NCI-H1694 (cell line): ENCODE measurements at regions not wholly inside any gene's neighbourhood (a gene's known extent, or its start where the extent isn't known, plus 50 kb on each side); places are given as distances from the start of the nearest gene placed in this dataset.
"Not testable (repeated sequence)": the region's sequence is repeated elsewhere in the genome, so short reads cannot be mapped to it uniquely, and the experiment has no call there.

Source experiments
- DNase-seq: peaks from one replicate; lab custom pipeline; 2025; lab: John Stamatoyannopoulos, UW

DNA sequence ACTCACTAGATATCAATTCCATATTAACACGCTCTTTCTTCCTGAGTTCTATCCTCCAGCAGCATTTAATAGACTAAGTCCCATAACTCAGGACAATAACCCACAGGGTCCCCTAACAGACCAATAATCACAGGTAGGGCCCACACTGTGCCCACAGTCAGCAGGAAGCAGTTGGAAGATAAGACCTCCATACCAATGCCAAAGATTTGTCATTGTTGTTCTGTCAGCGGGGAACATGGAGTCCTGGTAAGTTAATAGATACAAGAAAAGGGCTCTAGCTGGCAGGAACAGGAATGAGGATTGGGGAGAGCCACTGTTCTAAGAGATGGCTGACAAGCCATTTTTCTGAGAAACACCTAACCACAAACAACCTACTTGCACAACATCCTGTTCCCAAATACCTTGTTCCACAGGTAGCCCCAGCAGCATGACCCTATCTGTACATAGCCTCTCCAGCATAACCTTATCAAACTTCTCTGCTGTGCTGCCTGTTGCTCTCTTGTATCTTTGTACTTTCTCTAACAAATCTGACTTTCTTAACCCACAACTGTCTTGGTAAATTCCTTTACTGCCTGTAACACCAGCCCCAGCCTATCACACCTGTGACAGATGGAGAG lies 142.0 kb upstream of the KCNJ15 start:
- no peak for DNase-seq

DNA sequence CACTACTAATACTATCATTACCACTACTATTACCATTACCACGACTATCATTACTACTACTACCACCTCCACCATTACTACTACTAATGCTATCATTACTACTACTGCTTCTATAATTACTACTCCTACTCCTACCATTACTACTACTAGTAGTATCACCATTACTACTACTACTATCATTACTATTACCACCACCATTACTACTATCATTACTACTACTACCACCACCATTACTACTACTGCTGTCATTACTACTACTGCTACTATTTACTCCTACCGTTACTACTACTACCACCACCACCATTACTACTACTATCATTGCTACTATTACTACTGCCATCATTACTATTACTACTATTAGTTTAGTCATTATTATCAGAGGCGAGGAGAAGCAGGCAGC lies 140.9 kb upstream of the KCNJ15 start:
- DNase-seq, result no peak

DNA sequence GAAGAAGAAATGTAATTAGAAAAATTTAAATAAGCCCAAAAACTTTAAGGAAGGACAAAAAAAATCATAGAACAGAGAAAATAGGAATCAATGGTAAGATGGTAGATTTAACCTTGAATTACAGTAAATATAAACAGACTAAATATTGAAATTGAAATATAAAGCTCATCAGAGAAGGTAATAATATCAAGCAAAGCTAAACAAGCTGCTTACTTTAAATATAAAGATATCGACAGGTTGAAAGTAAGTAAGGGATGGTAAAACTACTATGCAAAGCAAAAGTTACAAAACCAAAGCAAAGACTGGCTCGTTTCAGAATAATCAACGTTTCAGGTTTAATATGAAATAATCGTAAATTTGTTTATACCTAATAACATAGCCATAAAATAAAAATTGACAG lies 137.0 kb upstream of the KCNJ15 start:
- no peak for DNase-seq

DNA sequence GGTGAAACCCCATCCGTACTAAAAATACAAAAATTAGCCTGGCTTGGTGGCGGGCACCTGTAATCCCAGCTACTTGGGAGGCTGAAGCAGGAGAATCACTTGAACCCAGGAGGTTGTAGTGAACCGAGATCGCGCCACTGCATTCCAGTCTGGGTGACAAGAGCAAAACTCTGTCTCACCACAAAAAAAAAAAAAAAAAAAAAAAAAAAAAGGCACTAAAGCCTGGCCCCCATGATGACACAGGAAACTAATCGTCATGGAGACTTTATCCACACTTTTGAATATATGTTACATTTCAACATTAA lies 136.2 kb upstream of the KCNJ15 start:
- DNase-seq, result not testable (repeated sequence)

DNA sequence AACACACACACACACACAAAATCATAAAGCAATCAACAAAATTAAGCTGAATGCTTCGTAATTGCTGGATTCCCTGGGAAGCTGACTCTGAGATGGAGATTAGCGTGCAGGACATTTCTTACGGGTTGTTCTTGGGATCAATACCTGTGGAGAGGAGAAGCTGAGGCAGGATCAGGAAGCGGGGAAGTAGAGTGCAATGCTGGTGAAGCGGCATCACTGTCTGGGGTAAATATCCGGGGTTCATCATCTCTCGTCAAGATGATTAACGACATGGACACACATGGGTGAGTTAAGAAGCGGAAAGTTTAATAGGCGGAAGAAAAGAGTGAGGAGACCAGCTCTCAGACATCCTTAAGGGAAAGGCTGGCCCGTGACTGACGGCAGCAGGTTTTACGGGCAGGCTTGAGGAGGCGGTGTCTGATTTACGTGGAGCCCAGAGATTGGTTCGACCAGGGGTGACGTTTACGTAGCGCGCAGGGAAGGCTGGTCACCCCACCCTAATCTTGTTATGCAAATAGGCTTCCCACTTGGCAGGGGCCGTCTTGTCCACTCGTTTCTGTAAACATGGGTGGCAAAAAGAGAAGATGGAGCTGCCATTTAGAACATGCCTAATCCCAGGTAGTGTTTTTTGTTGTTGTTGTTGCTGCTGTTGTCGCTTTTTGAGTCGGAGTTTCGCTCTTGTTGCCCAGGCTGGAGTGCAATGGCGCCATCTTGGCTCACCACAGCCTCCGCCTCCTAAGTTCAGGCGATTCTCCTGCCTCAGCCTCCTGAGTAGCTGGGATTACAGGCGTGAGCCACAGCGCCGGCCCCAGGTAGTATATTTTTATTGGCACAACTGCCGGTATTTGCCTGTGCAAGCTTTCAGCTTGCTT lies 135.6 kb upstream of the KCNJ15 start:
- DNase-seq, result no peak

DNA sequence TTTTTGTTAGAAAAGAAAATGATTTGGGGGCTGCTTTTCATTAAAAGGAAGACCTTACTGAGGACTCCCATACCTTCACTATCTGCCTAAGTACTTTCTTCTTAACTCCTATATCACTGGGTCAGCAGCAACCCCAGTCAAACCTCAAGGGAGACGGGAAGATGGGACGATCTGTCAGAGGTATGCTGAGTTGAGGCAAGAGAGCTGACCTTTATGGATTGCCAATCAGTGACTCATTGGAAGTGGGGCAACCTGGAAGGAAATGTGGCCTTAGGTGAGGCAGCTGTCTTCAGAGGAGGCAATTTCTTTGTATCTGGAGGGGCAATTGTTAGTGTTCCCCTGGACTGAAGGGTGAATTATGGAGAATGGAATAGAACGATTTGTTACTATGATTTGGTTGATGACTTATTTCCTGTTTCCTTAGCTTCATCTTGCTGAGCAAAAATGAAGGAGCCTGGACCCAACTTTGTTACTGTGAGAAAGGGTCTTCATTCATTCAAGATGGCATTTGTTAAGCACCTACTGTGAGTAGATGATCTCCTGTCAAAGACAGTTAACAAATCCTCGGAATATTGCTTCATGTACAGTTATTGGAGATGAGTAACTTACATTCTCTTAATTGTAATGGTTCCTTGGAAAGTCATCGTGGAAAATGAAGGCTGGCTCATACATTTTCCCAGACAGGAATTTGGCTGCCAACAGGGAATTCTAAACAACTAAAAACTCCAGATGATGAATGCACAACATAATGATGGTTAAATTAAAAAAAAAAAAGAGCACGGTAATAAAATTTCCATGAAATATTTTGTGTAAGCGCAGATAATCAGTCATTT lies 134.7 kb upstream of the KCNJ15 start:
- DNase-seq, result no peak

DNA sequence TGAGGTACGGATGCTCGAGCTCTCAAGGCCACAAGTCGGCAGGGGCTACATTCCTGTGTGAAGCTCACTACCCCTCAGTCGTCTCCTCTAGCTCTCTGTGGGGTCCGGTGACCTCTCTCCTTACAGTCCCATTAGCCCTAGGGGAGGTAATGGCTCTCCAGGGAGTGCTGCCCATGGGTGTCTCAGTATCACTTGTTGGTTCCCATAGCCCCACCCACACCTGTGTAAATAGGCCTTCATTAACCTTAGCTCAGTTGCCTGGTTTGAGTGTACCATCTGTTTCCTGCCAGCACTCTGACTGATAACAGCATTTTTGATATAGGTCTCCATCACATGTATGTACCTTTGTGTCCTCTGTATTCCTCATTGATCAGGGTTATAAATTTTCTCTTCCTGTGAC lies 133.2 kb upstream of the KCNJ15 start:
- no peak for DNase-seq

DNA sequence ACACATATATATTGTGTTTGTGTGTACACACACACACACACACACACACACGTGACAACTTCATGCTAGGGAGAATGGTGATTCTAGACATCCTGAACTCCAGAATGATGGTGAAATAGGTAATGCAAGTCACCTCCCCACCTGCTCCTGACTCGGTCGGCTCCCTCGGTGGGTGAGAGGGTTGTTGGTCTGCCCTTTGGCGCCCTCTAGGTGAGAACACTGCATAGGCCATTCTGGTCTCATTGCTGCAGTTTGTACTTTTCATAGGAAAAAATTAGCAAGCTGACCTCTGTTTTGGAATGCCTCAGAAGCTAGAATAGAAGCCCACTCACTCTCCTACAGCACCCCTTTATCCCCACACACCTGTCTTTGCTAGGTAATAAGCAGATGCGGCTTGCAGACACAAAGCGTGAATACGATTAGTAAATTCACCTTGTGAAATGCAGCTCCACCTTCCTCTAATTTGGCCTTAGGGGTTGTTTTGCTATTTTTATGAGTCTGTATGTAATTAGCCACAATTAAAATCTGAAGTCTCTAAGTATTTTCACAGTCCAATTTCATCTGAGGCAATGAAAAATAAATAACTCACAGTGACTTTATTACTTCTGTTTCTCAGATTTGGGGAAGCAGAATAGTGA lies 130.0 kb upstream of the KCNJ15 start:
- peak; percentile 78 for DNase-seq

DNA sequence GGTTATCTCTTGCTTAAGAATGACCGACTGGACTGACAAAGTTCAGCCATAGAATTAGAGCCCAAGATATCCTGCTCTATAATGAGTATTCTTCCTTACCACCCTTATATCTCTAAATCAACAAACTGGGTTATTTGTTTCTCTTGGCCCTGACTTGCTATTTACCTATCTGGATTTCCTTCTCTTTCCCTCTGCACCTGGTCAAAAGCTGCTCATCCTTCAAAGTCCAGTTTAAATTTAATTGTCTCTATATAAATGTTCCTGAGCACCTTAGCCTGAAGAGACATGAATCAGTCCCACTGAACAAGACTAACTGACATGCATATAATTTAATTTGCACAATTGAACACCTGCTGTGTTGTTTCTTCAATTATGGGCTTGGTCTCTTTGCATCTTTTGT lies 127.1 kb upstream of the KCNJ15 start:
- no peak for DNase-seq

DNA sequence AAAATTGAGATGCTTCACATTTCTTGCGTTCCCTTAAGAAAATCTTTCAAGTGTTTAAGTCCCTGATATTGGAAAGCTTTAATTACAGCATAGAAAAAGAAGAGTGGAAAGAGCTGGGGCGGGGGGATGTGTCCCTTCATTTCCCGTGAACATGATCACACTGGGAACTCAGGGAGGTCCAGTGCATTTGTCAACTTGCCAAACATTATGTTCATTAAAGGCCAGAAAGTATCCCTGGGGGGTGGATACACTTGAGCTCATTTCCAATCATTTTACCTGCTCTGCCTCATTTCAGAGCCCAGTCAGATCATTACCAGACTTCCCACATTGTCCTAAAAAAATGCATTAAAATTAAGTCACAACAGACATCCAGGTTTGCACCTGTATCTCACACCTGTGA lies 123.6 kb upstream of the KCNJ15 start:
- no peak for DNase-seq

DNA sequence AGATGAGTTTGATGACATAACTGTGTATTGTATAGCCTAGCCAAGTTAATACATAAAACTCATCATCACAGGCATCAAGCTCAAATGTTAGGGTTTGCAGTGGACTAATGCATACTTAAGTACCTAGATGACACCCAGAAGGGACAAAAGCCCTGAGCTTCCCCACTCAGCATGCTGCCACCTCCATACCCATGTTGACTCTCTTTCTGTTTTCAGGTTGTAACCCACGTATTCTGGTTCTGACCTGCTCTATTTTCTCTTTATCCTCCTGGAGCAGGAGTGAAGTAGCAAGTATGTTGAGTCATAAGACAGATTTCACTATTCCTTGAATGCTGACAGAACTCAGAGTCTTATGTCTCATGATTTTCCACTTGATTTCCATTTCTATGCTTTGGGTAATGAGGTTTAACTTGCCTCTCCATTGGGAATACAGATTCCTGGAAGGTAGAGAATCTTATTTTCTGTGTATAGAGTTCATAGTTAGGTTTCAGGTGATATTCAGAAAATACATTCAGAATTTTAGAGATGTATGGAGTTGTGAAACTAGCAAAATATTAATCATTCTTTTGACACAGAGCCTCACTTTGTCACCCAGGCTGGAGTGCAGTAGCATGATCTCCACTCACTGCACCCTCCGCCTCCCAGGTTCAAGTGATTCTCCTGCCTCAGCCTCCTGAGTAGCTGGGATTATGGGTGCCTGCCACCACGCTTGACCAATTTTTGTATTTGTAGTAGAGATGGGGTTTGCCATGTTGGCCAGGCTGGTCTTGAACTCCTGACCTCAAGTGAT lies 122.5 kb upstream of the KCNJ15 start:
- no peak for DNase-seq

DNA sequence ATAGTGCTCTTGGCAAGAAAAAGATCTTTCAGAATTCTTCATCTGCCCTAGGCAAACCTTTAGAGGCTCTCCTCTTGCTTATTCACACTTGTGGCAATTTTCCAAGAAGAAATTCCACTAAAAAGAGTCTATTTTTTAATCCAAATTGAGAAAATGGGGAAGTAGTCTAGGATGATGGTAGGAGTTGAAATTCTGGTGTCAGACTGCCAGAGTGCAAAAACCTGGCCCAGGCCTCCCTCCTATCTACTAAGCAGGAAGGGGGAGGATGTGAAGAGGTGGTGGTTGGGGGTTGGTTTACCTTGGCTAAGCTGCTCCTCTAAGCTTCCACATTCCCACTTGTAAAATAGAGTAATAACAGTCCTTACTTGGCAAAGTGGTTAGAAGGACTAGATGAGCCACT lies 120.6 kb upstream of the KCNJ15 start:
- no peak for DNase-seq

DNA sequence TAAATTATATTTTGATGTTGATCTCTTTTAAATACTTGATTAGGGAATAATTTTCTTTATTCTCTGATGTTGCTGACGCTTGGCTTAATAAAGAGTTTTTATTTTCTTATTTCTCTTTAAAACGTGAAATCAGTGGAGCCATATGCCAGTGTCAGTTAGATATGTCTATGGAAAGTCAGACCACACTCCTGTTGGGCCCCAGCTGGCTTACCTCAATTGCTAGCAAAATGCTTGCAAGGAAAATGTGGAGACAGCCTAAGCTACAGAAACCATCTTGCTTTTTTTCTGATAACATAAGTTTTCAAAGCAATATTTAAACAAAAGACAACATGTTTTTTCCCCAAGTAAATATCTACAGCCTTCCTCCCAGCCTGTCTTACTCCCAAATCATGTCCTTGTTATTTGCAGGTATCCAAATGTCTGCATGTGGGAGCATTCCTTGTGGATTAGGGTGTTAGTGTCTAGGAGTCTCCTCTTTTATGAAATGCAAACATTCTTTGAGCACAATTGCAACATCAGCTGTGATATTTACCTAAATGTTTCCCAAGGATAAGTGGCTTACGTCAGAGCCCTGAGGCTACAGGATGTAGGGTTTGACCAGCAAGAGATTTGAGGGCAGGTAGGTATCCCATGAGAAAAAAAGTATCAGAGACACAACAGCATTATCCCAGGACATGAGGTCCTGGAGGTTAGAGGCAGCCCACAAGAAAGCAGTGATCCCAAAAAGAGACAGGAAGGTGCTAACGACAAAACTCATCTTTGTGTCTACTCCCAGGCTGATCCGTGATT lies 117.2 kb upstream of the KCNJ15 start:
- DNase-seq, result no peak

DNA sequence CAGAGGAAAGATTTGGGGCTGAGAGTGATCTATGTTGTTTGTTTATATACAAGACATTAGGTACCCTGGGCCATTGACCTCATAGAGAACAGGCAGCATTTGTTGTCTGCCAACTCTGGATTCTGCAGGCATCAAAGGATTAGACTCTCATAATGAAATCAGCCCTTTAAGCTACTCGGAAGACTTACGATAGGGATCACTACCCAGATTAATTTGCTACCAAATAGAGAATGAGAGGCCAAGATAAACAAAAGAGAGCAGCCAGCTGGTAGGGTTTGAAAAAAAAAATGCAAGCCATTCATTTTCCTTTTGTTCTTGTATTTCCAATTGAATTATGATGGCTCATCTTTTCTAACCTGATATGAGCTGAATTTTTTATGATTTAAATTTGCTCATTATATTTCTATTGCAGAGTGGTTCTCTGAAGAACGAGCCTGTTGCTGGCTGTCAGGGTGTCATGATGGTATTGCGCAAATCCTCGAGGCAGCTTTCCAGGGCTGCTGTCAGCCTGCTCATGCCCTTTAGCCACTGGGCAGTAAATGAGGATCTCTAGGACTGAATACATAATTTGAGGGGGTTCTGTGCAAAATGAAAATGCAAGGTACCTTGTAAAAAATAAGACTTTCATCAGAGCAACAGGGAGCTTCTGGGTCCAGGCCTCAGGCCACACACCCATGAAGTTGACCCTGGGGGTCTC lies 116.4 kb upstream of the KCNJ15 start:
- DNase-seq, result peak; percentile 57

DNA sequence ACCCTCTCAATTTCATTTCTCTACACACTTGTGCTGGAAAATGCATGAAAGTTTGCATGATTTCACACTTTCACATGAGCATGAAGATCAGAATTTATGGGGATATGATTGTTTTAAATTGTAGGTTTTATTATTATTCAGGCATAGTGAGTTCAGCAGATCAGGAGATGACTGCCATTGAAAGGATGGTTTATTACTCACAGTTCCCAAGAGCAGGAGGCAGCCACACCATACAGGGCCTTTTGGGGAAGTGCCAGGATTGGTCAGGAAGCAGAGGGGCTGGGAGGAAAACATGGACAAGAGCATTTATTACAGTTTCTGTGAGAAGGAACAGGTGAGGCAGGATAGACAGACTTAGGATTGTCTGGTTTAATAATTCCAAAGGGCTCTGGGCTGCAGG lies 114.6 kb upstream of the KCNJ15 start:
- DNase-seq, result no peak

DNA sequence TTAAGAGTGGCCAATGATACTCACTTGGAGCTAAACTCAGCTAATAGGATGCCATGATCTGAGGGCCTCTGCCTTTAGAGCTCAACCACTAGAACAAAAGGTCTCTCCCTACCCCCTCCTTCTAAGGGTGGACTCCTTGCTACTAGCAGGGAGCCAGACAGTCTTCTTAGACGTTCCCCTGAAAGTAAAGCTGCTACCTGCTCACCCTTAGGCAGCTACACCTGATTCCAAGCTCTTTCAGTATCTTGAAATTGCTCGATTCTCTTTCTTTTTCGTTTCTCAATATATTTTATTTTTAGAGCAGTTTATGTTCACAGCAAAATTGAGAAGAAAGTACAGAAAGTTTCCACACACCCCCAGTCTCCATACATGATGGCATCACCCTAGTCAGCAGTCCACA lies 112.6 kb upstream of the KCNJ15 start:
- no peak for DNase-seq

DNA sequence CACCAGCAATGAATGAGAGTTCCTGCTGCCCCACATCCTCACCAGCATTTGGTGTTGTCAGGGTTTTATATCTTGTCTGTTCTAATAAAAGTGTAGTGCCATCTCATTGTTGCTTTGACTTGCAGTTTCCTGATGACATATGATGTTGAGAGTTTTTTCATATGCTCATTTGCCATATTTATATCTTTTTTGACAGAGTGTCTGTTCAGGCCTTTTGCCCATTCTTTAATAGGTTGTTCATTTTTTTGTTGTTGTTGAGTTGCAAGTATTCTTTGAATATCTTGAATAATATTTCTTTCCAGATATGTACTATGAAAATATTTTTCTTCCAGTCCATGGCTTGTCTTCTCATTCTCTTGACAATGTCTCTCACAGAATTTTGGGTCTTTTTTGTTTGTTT lies 111.7 kb upstream of the KCNJ15 start:
- no peak for DNase-seq

DNA sequence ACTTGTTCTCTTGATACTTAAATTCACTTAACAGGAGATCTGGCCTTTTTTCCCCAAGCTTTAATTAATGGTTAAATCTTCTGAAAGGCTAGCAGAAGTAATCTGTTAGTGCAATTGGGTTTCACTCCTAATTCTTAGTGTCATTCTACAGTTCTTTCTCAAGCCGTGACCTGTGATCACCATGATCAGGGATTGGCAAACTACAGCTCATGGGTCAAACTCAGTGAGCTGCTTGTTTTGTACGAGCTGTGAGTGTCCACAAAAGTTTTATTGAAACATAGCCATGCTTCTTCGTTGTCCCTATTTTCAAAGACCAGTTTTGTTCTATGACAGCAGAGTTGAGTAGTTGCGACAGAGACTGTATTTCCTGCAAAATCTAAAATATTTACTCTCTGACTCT lies 109.4 kb upstream of the KCNJ15 start:
- DNase-seq, result no peak

DNA sequence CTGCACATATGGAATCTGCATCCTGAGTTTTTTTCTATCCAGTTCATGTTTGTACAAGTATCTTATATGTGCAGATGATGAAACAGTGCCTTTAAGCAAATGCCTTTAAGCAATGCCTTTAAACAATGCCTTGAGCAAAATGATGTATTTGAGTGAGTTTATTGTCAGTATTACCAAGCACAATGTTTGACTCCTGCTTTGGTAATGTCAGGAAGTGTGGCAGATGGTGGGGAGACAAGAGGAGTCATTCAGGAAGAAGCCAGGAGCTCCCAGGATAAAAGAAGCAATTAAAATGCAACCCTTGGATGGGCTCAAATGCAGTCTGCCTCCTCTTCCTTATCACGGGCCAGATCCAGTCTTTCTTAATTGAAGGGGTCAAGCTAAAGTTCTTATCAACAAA lies 108.7 kb upstream of the KCNJ15 start:
- peak; percentile 50 for DNase-seq

DNA sequence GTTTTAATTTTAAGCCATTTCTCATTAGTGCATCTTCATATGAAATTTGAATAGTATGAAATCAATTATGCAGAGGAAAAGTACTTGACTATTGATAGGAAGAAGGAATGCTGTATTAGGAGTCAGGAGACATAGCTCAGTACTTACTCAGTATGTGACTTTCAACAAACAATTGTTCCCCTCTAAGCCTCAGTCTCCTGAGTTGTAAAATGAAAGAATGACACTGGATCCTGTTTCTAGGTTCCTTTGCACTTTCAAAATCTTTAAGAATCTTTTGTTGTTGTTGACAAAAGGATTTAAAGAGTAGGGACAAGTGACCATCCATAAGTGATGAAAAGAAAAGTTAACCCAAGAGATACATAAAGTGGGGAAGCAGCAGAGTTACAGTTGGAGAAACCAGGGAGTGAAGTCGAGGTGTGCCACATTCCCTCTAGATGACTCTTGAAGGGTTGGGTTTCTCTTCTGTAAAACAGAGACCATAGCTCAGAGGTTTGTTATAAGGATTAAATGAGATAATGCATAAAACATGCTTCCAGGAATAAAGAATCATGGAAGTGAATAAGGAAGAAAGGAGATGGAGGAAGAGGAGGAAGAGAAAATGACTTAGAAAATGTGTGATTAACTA lies 105.7 kb upstream of the KCNJ15 start:
- DNase-seq, result no peak
